Forelimb muscle (tissue), 1 donor: ENCODE measurements at regions not wholly inside any gene's neighbourhood (a gene's known extent, or its start where the extent isn't known, plus 50 kb on each side); places are given as distances from the start of the nearest gene placed in this dataset.

ENCODE experiments used
- DNase-seq: peaks from one replicate; pipeline ENCODE4 v3.0.0-alpha.2; 2013; ENCODE audit warnings: low read depth

DNA sequence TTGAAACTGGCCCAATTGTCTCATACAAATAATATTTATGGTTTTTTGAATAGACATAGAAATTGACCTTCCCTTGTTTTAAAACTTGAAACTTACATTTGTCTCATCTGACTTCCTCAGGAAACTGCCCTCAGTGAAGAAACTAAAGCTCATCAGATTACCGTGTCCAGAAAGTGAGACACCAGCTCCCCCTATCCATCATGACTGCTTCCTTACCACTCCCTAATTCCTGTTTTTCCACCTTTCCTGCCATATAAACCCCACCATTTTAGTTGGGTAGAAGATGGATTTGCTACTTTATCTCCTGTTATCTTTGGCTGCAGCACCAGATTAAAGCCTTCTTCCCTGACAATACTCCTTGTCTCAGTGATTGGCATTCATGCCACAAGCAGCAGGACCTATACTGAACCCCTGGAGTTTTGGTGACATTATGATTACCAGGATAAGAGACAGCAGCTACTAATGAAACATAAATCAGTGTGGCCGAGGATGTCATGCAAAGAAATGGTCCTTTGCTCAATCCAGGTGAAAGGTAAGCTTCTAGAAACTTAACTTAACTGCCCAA, 1627.6 kb upstream of the ZEB2 start:
- no peak for DNase-seq

DNA sequence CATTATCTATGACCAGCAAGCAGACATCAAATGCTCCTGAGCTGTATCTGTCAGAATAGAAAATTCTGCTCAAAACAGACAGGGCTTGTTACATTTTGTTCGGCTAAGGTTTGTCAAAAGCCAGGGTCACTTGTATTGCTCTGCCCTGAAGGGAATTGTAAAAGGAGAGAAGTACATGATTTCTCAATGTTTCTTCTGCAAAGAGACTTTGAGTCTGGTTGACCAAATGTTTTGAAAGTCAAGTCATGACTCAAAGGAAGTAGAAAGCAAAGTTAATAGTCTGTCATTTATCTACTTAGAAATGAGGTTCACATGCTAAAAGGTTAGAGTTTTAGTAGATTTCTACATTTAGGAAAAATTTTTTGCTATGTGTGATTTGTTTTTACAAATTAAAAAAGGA, 1624.1 kb upstream of the ZEB2 start:
- no peak for DNase-seq

DNA sequence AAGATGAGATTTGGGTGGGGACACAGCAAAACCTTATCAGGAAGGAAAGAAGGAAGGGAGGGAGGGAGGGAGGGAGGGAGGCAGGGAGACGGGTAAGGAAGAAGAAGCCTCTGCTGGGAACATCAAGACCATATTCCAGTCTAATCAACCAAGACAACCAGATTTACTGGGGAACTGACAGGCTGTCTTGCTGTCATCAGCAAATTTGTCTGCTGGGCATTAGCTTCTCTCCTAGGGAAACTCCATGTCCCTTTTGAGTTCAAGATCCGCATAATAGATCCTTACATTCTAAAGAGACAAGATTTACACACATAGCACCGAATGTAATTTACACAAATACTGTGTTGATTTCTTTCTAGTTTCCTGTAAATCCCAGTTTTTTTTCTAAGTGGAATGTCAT, 1618.9 kb upstream of the ZEB2 start:
- DNase-seq: no peak

DNA sequence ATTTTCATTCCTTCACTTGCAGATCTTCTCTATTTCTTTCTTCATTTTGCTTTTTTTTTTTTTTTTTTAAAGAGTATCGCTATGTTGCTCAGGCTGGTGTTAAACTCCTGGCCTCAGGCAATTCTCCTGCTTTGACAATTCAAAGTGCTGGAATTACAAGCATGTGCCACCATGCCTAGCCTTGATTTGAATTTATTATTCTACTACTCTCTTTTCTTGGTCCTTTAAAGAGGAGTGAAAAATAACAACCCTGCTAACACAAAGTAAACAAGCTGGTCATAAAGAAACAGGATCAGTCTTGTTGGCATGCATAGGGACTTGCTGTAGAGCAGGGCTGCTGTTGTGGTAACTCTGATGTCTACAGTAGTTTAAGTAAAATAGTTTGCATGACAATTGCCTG, 1615.3 kb upstream of the ZEB2 start:
- DNase-seq: no peak

DNA sequence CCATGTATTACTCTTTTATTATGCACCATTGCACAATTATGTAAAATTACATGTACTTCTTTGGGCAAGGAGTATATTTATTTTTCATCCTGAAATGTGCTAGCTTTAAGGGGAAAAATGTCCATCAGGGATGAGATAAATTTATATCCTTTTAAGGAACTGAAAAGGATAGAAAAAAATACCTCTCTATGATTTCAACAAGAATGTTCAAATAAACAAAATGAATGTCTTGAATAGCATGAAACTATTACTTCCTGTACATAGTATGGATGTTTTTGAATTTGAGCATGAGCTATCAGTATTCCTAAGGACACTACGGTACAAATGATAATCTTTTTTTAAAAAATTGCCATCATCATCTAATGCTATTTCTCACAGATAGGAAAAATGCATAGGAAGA, 1611.9 kb upstream of the ZEB2 start:
- no peak for DNase-seq

DNA sequence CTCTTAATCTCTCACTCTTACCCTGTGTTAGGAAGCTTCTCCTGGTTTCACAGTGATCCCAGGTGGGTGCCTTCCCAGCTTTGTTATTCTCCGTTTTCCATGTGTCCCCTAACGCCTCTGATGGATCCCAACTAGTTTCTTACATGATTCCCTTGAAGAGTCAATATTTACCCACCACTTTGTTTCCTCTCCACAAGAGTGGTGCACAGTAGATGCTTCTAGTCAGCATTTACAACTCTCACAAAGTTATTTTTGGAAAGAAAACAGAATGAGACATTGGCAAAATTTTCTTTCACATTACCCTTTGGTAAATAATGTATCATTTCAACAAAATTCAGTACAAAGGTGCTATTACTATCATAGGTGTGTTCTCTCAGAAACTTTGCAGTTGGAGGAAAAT, 1611.1 kb upstream of the ZEB2 start:
- DNase-seq: no peak

DNA sequence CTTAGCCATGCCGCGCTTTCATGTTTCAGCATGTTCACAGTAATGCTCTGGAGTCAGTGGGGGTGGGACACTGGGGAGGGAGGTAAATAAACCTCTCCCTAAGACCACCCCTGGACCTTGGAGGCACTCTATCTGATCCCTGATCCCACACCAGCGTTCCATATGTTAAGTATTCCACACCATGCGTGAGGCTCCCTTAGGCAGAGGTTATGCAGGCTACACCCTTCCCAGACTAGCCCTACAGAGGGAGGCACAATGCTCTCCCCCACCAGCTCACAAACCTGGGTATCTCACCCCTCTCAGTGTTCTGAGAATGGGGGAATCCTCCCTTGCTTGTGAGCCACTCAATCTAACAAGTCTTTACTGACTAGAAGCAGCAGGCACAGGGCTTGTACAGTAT, 1610.4 kb upstream of the ZEB2 start:
- no peak for DNase-seq

DNA sequence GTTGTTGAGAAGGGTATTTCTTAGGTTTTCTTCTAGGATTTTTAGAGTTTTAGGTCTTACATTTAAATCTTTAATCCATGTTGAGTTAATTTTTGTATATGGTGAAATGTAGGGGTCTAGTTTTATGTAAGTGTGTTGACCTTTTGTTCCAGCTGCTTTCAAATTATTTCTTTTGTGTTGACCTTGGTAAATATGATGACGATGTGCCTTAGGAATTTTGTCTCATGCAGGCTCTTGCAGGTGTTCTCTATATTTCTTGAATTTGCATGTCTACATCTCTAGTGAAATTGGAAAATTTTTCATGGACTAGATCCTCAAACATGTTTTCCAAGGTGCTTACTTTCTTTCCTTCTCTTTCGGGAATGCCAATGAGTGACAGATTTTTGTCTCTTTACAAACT, 1609.3 kb upstream of the ZEB2 start:
- no peak for DNase-seq

DNA sequence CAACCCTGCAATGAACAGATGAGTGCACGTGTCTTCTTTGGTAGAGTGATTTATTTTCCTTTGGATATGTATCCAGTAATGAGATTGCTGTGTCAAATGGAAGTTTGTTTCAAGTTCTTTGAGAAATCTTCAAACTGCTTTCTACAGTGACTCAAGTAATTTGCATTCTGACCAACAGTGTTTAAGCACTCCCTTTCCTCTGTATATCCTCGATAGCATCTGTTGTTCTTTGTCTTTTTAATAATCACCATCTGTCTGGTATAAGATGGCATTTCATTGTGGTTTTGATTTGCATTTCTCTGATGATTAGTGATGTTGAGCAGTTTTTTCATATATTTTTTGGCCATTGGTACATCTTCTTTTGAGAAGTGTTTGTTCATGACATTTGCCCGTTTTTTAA, 1608.3 kb upstream of the ZEB2 start:
- no peak for DNase-seq

DNA sequence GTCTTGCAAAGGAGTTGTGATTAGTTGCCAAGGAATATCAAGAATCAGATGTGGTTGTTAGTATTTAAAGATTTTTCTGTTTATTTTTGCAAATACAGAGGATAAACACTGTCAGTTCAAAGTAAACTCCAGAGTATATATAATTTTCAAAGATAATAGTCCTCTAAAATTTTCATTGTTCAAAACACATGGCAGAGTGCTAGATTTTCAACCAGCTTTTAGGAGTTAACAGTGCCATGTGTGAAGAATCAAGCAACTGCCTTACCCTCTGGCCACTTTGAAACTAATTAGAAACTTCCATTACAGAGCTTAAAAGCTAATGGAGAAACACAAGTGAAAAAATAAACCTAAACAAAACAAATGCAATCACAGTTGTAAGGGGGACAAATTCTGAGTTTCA, 1605.6 kb upstream of the ZEB2 start:
- DNase-seq: no peak

DNA sequence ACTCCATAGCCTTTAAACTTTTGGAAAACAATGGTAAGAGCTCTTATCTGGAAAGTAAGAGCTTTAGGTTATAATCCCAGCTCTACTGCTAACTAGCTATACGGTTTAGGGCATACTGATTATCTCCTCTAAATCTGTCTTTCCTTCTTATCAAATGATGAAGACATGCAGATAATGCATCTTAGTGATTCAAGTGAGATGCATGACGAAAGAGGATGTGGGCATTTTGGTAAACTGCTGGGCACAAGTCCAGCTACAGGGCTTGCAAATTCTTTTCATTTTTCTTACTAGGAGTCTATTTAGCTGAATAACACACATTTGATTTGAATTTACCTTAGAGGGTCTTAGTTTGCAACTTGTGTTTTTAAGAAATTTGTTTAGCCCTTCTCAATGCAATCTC, 1604.8 kb upstream of the ZEB2 start:
- no peak for DNase-seq

DNA sequence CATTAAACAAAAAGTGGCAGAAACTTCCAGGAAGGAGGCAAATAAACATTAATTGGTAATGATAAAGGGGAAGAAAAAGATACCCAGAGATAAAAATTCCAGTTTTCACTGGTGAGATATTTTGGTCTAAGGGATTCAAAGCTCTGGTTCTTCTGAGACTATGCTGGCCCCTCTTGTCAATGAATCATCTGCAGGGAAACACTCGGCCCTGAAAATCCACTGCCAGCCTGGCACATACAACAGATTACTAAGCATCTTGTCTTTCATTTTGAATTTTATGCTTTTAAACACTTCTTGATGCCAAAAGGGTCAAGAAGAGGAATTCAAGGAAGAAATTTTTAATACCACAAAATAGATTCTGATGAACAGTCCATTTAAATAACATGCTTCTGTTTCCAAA, 1603.8 kb upstream of the ZEB2 start:
- no peak for DNase-seq

DNA sequence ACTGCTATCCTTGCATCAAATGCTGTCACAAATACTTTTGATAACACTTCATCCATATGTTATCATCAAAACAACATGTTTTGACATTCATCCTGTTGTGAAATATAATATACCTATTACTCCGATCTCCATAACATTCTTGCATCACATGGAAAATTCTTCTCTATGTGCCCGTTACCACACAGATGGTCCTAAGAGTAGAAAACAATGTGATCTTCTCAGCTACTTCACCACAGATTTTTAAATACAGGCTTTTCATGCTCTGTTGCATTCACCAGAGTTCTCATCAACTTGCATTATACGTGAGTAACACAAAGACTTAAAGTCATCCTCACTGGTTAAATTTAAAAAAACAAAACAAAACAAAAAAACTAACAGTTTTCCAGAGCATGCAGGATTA, 1603.3 kb upstream of the ZEB2 start:
- no peak for DNase-seq

DNA sequence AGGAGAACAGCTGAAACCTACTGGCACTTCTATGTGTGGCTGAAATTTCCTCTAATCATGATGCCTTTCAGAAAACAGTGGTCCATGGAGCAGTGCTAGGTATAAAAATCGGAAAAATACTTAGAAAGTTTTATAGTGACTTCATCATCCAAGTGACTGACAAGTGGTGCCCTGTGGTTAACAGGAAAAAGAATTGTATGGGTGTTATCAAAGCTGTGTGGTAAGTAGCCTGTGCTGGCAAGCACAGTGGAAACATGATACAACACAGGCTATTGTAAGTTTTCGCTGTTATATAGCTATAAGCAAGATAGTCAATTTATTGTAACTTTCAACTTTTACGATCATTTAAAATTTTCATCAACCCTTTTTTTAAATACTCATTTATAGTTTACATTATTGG, 1599.7 kb upstream of the ZEB2 start:
- no peak for DNase-seq

DNA sequence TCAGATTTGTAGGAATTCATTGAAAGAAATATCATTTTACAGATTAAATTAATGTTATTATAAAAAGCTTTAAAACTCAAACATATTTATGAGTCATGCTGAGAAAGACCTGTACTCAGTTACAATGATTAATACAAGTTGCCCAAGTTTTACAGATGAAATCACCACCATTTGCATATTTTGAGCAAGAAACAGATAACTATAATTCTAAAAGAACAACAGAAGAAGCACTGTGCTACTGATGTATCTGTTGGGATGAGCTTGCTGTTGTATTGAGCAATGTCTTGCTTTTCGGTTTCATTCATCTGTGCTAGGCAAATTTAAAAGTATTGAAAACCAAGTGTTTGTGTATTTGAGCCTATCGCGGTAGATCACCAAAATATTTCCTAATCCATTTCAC, 1589.1 kb upstream of the ZEB2 start:
- DNase-seq: no peak

DNA sequence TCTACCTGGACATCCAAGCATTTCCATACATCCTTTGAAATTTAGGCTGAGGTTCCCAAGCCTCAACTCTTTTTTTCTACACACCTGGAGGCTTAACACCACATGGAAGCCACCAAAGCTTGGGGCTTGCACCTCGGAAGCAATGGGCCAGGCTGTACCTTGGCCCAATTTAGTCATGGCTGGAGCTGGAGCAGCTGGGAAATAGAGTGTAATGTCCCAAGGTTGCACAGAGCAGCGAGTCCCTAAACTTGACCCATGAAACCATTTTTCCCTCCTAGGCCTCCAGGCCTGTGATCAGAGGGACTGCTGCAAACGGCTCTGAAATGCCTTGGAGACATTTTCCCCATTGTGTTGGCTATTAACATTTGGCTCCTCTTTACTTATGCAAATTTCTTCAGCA, 1574.3 kb upstream of the ZEB2 start:
- DNase-seq: no peak

DNA sequence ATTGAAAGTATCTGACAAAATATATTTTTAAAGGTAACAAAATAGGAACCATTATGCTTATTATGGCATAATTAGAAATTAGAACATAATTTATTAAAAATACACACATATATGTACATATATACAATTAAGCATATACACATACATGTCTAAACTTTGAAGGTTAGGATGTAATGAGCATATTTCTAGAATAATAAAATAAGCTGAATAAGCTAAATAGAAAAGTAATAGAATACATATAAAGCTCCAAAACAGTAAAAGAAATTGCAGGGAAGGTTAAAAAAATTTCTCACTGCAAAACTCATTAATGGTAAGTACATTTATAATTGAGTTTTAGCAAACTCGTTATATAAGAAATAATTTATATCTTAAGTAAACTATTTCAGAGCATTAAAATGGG, 1561.5 kb upstream of the ZEB2 start:
- DNase-seq: no peak

DNA sequence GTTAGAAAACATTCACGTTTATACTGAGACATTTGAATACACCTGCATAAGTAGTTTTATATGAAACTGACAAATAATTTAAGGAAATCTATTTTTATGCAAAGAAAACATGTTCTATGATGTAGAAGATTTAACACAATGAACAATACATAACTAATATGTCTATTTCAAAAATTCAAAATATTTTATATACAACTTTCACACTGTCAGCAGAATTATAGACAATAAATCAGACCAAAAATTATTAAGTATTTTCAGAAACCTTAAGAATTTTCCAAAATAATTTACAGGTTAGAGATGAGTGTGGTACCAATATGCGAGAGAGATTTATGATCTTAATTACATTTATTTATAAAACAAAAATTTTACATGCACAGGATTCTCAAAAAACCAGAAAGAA, 1561.0 kb upstream of the ZEB2 start:
- DNase-seq: no peak

DNA sequence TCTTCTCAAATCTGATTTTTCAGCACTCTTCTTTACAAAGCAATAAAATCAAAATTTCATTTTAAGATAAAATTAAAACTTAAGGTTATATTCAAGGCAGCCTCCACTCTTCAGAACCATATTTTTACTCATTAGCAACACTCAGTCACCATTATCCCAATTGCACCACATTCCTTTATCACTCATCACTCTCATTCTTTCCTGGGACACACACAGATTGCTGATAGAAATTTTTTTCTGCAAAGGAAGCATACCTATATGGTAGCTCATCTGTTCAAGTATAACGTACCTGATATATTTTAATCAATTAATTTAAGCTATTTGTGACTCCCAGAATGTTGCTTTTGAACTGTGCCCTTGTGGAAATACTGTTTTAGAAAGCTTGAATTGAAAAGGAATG, 1559.3 kb upstream of the ZEB2 start:
- DNase-seq: no peak

DNA sequence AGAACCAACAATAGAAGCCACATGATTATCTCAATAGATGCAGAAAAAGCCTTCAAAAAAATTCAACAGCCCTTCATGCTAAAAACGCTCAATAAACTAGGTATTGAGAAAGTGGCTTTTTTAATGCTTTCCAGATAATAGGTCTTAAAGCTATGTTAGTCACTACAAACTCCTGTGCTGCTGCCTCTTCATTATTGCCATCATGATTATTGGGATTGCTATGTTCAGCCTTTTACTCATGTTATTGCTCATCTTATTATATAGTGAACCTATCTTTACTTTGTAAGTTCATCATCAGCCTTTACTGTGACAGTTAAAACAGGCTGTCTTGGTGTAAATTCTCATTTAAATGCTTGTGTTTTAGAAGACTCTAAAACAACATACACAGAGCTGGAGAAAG, 1557.2 kb upstream of the ZEB2 start:
- no peak for DNase-seq

DNA sequence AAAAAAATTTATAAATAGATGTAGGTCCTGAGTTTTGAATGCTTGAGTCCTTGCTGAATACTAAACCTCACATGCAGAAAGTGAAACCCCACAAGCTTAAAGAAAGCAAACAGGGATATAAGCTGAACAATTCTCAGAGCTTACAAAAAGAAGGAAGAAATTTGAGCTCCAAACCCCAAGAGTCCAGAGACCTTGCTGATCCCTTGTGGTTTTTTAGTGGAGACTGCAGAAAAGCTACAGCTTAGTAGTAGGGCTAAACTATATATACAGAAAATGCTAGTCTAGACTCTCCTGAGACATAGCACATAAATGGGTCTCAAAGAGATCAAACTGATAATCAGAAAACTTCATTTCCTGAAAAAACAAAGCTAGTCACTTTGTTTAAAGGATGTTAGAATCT, 1548.1 kb upstream of the ZEB2 start:
- DNase-seq: no peak

DNA sequence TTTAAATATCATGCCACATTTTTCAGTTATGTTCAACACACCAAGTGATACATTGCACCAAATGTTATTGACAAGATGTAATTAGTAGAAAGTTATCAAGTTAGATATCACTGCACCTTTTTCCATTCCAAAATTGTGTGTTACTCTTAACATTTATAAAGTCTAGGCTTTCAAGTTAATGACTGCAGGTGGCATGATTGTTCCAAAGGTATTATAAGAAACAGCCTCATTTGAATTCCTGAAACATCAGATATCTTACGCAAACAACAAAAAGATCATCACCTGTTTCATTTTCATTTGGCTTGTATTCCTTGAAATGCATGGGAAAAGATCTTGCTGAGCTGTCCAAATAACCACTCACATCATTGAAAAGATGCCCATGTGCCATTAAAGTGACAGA, 1528.2 kb upstream of the ZEB2 start:
- no peak for DNase-seq

DNA sequence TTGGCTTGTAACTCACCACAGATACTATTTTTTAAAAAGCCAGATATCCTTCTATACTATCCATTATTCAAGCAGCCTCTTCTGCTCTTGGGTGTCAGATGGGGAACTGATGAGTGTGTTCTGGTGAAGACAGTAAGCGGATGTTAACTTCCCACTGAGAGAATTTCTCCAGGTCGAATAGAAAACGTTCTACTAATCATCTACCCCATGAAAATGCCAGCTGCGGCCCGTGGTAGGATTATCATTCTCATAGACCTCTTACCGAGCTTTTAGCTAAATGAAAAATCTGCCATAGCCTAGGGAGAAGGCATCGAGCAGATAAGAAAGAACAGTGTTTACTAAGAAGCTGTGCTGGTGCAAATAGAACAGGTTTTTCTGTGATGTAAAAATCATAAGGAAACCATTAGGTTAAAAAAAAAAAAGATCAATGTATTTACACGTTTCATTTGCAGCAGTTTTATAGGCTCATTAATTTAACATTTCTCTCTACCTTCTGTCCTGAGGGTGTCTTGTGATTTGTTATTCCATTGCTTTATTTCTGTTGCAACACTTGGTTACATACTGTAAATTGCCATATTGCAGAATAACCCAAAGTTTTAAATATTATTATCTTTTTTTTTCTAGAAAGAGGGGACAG, 1521.5 kb upstream of the ZEB2 start:
- DNase-seq: no peak

DNA sequence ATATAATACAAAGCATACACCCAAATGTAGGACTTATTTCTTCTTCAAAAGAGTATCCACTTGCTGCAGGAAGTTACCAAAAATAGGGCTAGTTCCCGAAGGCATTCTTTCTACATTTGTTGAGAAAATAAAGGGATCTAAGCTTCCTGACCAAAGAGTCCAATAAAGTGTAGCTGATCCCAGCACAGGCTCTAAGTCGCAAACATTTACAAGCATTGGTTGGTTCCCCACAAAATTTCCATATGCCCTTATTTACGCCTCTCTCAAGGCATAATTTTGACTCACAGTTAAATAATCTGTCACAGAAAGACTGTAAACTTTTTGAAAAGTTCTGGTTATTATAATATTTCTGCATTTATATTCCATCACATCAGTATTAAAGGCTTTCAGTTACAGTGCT, 1520.1 kb upstream of the ZEB2 start:
- DNase-seq: no peak
